IPS-NIHi11 (cell line): ENCODE measurements at regions not wholly inside any gene's neighbourhood (a gene's known extent, or its start where the extent isn't known, plus 50 kb on each side); places are given as distances from the start of the nearest gene placed in this dataset.

Experiments
- DNase-seq: peaks from one replicate; pipeline ENCODE4 v3.0.0; 2012; ENCODE audit warnings: mixed read lengths, low spot score

DNA sequence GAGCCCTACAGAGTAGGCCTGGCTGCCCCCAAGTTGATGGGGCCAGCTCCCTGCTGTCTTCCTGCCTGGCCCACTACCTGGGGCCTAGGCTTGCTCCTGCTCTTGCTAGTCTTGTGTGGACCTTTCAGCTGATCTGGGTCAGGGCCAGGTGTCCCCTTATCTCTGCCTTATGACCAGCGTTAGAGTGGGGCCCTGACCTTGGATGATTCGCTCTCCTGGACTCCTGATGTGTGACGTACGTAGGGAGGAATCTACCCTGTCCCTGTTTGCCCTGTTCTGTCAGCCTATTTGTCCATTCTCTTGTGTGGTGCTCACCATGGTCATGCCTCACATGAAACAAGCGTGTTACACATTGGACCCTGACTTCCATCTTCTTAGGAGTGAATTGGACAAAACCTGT is 571.8 kb downstream of the QKI start:
- DNase-seq, result no peak

DNA sequence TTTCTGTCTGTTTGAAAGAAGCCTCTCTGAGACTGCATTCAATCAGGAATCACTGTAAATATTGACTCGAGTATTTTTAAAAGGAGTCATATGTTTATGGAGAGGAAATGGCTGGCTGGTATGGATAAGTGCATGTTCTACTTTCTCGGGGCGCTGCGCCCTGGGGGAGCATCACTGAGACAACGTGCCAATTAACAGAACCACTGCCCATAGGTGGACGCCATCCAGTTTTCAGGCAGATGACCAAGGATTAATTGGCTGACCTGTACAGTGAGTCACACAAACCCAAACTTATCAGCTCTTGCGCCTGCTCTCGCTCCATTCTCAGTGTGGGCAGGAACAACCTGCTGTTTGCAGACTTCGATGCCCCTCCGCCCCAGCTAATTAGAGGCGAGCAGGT is 571.2 kb downstream of the QKI start:
- no peak for DNase-seq

GRCh38 chr6:163985040-163985439 is 570.5 kb downstream of the QKI start:
- DNase-seq, result no peak

DNA sequence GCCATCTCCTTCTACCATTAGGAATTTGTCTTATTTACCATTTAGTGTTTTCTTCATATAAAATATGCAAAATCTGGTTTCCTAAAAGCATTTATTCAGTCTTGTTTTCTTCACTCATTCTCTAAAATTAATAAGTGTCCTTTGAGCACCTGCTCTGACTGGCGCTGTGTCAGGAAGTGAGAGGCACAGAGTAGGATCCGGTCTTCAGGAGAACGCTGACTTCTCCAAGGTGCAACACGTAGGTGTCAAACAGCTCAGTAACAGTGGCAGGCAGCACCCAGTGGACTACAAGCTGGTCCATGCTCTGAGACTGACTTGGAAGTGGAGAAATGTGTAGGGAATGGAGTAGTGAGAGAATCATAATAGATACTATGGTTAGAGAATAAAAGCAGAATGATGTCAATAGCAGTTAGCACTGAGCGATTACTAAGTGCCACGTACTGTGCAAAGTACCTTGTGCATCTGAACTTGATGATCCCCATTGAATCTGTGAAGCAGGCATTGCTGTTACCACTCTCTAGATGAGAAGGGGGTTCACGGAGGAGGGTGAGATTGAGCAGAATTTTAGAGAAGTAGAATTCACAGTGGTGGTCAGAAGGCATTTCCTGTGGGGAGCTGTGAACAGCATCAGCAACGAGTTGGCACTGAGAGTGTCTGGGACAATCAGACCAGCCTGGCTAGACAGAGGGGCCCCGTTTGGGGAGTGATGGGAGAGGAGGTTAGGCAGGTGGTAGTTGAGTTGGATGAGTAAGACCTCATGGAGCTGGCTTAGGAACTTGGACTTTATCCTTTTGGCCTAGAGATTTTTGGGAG is 569.8 kb downstream of the QKI start:
- no peak for DNase-seq

DNA sequence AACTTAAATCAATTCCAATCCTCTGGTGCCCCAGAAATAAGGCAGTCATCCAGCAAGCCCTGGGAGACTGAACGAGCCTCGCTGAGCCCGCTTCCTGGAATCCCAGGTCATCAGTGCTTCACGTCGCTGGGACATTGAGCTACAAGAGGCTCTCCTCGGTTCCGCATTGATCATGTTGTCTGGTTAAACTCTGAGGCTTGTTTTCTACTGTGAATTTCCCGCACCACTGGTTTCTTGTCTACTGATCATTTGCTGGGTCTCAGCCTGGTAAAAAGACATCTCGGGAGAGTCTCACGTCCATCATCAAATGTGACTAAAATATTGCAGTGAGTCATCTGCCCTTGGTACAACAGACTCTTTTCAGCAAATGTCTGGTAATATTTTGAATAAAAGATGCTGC is 569.2 kb downstream of the QKI start:
- no peak for DNase-seq

DNA sequence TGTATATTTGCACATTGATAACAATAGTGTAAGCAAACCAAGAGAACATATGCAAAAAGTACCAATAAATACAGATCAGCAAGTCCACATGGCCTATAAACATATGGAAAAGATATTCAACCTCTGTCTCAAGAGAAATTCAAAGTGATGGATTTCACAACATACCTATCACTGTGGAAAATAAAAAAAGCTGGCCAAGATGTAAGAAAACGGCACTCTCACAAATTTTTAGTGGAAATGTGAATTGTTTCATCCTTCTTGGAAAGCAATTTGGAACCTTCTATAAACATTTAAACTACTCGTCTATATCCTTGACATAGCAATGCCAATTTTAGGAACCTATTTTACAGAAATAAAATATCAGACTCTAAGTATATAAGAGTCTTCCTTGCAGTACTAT is 559.8 kb downstream of the QKI start:
- no peak for DNase-seq

- DNase-seq, result no peak
Measured at GRCh38 chr6:163971841-163972838, 557.6 kb downstream of the QKI start.

GRCh38 chr6:163970846-163971564 is 556.5 kb downstream of the QKI start:
- no peak for DNase-seq

DNA sequence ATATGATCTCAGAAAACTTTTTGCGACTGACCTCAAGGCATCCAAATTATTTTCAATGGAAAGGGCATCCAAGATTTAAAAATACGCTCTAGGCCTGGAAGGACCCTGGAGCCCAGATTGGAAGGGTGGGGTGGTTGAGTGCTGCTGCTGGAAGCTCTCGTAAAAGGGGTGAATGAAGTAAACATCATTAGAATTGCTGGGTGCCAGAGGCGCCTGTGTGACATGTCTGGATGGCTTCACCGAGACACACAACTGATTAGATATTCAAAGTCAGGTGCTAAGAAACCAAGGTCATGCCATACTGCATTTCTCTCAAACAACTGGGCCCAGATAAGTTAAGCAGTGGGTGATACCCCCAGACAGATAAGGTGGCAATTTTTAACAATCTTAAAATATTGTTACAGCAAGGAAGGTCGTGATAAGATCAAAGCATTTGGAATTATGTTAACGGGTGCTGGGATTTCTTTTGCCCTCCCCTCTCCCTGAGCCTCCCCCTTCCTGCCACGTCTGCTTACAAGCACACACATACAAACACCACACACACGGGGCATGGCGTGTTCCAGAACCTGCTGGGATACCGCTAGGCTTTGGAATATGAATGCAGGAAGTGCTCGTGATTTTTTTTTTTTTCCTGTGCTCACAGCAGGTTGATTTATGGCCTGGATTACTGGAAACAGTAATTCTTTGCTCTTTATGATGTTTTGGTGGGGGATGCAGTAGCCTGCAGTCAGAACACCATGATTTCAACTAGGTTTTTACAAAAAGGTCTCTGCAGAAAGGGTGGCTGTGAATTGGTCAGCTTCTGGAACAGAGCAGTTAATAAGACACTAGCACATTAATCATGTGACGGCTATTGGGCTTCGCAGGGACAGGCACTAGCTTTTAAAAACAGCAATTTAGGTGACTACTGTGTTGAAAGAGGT is 551.2 kb downstream of the QKI start:
- DNase-seq, result no peak

DNA sequence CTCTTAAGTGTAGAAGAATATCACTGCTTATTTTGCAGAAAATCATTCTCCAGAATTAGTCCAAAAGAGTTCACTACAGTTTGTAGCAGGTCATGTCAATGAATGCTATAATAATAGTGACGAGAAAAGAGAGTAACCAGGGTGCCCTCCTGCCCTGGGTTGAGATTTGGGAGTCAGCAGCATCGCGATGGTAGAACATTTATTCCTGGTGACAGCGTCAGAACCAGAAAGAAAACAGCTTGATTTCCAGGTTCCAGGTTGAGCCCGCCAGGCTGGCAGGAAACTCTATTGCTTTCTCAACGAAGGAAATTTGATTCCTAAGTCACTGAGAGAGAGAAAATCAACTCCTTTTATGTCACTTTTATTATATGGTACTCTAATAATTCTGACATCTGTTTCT is 550.3 kb downstream of the QKI start:
- no peak for DNase-seq

- no peak for DNase-seq
Measured at GRCh38 chr6:163963205-163964120, 548.9 kb downstream of the QKI start.

DNA sequence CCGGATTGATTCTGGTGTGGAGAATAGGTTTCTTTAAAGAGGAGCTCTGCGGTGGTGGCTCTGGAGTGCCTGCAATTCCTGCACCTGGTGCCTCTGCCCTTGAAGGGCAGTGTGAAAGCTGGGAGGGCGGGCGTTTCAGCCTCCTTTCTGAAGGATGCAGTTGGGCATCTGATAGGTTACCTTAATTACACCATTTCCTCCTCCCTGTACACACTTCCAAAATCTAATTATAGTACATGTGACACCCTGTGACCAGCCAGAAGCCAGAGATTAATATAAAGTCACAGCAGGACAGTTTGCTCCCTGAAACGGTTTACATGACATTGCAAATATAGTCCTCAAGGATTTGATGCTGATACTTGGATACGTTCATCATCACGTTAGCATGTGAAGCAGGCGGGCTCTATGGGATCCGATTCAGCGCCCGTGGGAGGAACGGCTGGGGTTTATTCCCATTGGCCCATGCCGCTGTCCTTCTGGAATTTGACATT is 548.2 kb downstream of the QKI start:
- DNase-seq, result no peak

DNA sequence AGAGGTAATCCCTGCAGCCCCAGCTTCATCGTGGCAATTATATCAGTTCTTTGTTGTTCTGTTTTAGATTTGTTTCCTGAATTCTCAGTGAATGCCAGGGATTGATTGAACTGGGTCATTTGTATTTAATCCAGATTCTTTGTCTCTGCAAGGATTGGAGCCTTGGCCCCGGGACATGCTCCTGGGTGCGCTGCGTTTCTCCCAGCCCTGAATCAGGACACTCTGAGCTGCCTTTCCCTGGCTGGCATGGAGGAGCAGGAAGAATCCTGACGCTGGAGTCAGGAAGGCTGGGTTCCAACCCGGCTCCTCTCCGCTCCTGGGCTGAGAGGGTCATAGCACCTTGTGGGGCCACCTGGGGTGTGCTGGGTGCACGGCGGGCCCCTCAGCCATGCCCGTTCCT is 545.6 kb downstream of the QKI start:
- no peak for DNase-seq

DNA sequence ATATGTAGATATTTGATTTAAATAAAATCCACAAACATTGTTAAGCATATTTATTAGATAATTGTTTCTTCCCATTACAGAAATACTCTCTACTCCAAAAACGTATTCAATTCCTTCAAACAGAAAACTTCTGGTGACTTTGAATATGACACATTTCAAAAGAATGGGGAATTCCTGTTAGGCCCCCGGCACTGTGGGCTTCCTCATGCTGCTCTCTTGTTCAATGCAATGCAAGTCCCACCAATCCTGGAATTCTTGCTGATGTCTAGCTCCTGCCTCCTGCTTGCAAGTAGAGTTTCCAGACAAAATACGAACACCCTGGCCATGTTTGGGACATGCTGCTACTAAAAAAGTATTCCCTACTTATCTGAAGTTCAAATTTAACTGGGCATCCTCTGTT is 544.1 kb downstream of the QKI start:
- DNase-seq, result peak; percentile 53

- DNase-seq, result peak; percentile 85
Measured at GRCh38 chr6:163956571-163957407, 542.3 kb downstream of the QKI start.

DNA sequence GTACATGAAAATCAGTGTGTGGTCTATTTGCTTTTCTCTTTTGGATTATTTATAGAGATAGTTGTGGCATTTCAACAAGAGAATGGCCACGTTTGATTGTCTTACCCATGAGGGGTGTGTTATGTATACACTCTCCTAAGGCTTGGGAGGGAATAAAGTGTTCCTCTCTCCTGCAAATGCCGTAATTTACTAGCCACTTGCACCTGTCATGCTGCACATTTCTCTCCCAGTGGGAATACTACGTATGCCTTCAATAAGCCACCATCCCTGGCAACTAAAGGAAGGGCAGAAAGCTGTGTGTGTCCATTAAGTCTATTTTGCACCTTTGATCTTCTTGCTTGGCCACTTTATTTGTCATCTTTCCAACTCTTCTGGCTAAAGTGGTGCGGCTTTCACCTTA is 541.2 kb downstream of the QKI start:
- DNase-seq, result no peak

DNA sequence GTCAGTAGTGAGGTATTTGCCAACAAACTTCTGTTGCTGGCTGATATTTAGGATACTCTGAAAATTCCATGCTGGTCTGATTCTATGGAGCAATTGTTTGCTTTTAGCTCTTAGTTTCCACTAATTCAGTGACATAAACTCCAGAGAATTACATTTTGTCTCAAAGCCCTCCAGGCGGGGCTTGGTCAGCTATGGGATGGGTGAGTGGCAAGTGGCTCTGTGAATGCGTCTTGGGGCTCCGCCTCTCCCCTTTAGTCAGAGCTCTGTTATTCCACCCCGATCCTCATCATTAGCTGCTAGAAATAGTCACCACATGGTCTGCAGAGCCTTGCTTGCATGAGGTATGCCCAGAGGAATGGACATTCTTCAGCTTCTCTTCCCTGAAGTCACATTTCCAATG is 540.6 kb downstream of the QKI start:
- DNase-seq, result no peak

DNA sequence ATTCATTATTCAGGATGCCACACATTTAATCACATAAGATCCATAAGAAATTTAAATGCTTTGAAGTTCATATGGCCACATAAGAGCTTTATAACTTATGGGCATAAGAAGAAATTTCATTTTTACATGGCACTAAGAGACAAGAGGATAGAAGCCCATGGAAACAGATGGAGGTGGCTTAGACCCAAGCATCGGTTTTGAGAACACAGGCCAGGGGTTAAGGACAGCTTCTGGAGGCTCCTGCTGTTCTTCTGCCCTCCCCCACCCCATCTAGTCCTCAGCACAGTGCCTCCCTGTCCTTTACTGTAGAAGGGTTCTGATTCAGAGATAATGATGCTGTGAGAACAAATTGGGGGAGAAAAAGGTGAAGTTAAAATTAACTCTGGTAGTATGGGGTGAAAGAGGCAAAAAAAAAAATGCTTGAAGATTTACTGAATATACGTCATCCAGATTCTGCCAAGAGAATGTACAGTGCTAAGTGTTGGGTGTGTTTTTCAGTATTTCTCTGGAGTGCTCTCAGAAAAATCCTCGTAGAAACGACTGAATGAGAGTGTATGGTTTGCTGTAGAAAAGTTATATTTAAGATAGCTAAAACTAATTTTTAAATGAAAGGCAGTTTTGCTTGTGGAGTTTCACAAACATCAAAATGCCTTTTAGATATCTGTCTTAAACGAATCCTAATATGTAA is 539.7 kb downstream of the QKI start:
- DNase-seq, result no peak

- DNase-seq, result no peak
Measured at GRCh38 chr6:163952005-163952404, 537.5 kb downstream of the QKI start.
